BE2C (cell line): ENCODE measurements at regions not wholly inside any gene's neighbourhood (a gene's known extent, or its start where the extent isn't known, plus 50 kb on each side); places are given as distances from the start of the nearest gene placed in this dataset.
"Not testable (repeated sequence)": the region's sequence is repeated elsewhere in the genome, so short reads cannot be mapped to it uniquely, and the experiment has no call there.

Source experiments
- DNase-seq: peaks from one replicate; pipeline ENCODE4 v3.0.0-alpha.2; 2020
- H3K27me3 ChIP-seq: fragments of 250-450 bp; sonication (Bioruptor Pico); 2 replicates; pipeline ENCODE4 v1.5.1; 2020; ENCODE audit warnings: mild to moderate bottlenecking
- H3K36me3 ChIP-seq: fragments of 250-450 bp; sonication (Bioruptor Pico); 2 replicates; pipeline ENCODE4 v1.5.1; 2020; ENCODE audit warnings: mild to moderate bottlenecking
- H3K4me1 ChIP-seq: fragments of 250-450 bp; sonication (Bioruptor Pico); 2 replicates; pipeline ENCODE4 v1.5.1; 2020
- H3K4me3 ChIP-seq: 2 replicates; pipeline ENCODE4 v1.5.1; 2011; ENCODE audit warnings: low read depth, low read length
- H3K9me3 ChIP-seq: fragments of 250-450 bp; sonication (Bioruptor Pico); 2 replicates; pipeline ENCODE4 v1.5.1; 2020
- CTCF ChIP-seq: IDR thresholded peaks from 2 replicates; pipeline ENCODE4 v1.5.1; 2012; ENCODE audit warnings: mild to moderate bottlenecking, low read depth, low read length

- peak; percentile 65 for TF ChIP-seq CTCF
- DNase-seq = no peak
- no peak overlapping the region for H3K4me3 ChIP-seq
- H3K4me1 ChIP-seq = no peaks in the 10 kb centered on the region
- H3K27me3 ChIP-seq = no peaks in the 10 kb centered on the region
- no peaks in the 10 kb centered on the region for H3K36me3 ChIP-seq
- H3K9me3 ChIP-seq = no peaks in the 10 kb centered on the region
These were observed 88.6 kb downstream of the LYZL1 start for GRCh38 chr10:29377333-29377961.

DNA sequence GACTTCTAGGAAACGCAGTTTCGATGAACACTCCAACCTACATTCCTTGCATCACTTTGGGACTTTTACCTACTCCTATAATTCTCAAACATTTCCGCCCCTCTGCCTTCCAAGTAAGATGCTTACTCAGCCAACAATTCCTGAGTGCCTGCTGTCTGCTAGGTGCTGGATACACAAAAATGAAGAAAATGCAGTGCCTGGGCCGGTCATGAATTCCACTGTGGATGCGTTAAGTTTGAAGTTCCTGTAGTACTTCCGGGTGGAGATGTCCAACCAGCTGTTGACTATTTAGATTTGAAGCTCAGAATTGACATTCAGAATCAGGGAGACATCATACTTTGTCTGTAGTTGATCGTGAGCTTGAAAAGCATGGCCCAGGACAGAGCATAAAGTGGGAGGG, 89.2 kb downstream of the LYZL1 start:
- DNase-seq = no peak
- H3K27me3 ChIP-seq = no peaks in the 10 kb centered on the region
- H3K36me3 ChIP-seq = no peaks in the 10 kb centered on the region
- no peak overlapping the region for H3K4me3 ChIP-seq
- H3K9me3 ChIP-seq = no peaks in the 10 kb centered on the region
- no peaks in the 10 kb centered on the region for H3K4me1 ChIP-seq
- TF ChIP-seq CTCF = no peak

GRCh38 chr10:29379208-29379607, 90.3 kb downstream of the LYZL1 start:
- Histone ChIP-seq H3K4me3 (no peak overlapping the region), H3K36me3 (no peaks in the 10 kb centered on the region), H3K4me1 (no peaks in the 10 kb centered on the region), H3K9me3 (no peaks in the 10 kb centered on the region), H3K27me3 (no peaks in the 10 kb centered on the region)
- no peak for TF ChIP-seq CTCF
- no peak for DNase-seq

- not testable (repeated sequence) for H3K36me3 ChIP-seq, H3K4me3 ChIP-seq, H3K27me3 ChIP-seq, DNase-seq, H3K4me1 ChIP-seq, H3K9me3 ChIP-seq
These were observed 91.1 kb downstream of the LYZL1 start for GRCh38 chr10:29379777-29380598.

DNA sequence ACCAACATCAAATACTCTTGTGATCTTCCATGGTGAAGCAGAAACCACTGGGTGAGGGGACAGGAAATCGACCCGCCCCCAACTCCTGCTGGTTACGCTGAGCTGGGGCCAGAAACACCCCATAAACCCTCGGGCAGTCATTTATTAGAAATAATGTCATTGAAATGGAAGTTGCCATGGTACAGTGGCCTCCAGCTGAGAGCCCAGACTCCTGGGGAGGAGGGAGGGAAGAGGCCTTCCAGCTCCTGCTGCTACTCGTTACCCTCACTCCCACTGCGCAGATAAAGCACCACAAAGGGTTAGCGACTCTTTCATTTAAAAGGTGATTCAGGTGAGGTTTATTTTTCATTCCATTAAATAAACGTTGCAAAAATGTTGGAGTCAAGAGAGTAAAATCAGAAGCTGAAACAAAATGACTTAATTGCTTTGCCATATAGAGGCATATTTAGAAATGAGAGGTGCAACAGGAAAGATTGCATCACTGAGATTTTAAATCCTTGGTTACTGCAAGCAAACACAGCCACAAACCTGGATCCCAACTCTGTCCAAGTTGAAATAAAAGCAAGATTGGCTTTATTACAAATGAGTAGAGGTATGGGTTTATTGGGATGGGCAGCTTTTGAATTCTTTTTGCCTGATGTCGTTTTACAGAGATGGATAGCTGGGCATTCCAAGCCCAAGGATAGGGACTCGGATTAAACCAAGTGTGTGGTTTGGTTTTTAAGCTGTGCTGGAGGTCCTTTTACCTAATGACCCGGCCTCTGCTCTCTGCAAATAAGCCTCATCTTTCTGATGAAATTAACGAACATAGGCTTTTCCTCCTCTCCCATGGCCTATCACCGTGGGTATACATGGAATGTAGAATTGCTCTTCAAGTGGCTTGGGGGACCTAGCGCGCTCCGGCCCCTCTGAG, 92.0 kb downstream of the LYZL1 start:
- H3K9me3 ChIP-seq, H3K27me3 ChIP-seq, H3K4me3 ChIP-seq, H3K4me1 ChIP-seq, H3K36me3 ChIP-seq: not testable (repeated sequence)
- peak; percentile 19 for DNase-seq

DNA sequence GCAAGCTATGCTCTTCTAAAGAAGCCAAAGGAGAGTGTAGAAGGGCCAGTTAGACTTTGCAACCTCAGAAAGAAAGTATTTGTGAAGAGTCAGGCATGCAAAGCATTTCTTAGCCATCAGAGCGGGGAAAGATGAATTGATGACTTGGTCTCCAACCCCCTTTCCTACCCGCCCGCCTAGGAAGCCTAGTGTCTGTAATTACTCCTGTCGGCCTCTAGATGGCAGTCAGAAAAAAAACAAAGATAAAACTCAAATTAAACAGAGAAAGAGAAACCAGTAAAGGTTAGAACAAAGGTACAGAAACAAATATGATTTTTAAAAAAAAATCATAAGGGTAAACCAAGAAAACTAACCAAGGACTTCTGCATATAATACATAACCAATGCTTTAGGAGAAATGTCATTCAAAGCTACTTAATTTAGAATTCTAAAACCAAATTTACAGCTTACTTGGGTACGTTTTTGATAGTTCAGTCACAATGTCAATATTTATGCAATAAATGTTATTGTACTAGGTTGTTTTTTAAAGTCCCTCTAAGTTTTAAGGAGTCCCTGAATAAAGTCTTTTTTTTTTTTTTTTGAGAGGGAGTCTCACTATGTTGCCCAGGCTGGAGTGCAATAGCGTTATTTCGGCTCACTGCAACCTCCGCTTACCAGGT, 97.6 kb downstream of the LYZL1 start:
- H3K4me1 ChIP-seq = no peaks in the 10 kb centered on the region
- no peak overlapping the region for H3K4me3 ChIP-seq
- H3K9me3 ChIP-seq = no peaks in the 10 kb centered on the region
- DNase-seq = no peak
- no peaks in the 10 kb centered on the region for H3K27me3 ChIP-seq
- TF ChIP-seq CTCF = peak; percentile 65
- H3K36me3 ChIP-seq = no peaks in the 10 kb centered on the region
